BJ (cell line): ENCODE measurements at regions not wholly inside any gene's neighbourhood (a gene's known extent, or its start where the extent isn't known, plus 50 kb on each side); places are given as distances from the start of the nearest gene placed in this dataset.

Source experiments
- CTCF ChIA-PET: fragments of 350-600 bp; formaldehyde crosslinking; extraction: SDS; loops from one replicate; lab custom pipeline; 2021; ENCODE audit warnings: antibody characterized with exemption, inconsistent platforms; lab: Yijun Ruan, JAX
- POLR2A ChIA-PET: fragments of 300-600 bp; sonication (Branson Sonifier 250); formaldehyde crosslinking; extraction: SDS; loops from one replicate; lab custom pipeline; 2021; ENCODE audit warnings: antibody characterized with exemption; lab: Charles Lee
- DNase-seq: peaks from one replicate; pipeline ENCODE4 v3.0.0-alpha.2; 2011; ENCODE audit warnings: low read depth
- H3K27me3 ChIP-seq: 2 replicates; pipeline ENCODE4 v1.6.0; 2011; ENCODE audit warnings: low read length; ENCODE audit not compliant: control insufficient read depth, insufficient read depth
- H3K36me3 ChIP-seq: 2 replicates; pipeline ENCODE4 v1.5.1; 2011; ENCODE audit warnings: low read length; ENCODE audit not compliant: control insufficient read depth, insufficient read depth
- H3K4me3 ChIP-seq: 2 replicates; pipeline ENCODE4 v1.5.1; 2011; ENCODE audit warnings: low read depth, mild to moderate bottlenecking, control low read depth, low read length
- TF ChIP-seq, protein P1 (sequence below): IDR thresholded peaks from 2 replicates; pipeline ENCODE4 v1.5.1; 2011; ENCODE audit warnings: low read depth, mild to moderate bottlenecking, control low read depth, inconsistent platforms, low read length, moderate library complexity; ENCODE audit not compliant: insufficient read depth

DNA sequence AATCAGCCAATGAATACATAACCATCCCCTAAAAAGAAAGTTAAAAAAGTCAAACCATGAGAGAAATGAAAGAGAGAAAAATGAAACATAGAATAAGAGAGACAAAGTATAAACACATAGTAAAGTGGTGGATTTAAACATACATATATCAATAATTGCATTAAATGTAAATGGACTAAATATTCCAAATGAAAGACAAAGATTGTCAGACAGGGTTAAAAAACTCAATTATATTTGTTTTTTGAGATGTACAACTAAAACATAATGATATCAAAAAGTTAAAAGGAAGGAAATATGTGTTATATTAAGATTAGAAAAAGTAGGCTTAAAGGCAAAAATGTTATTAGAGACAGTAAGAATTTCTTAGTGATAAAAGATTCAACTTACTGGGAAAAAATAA, 83.8 kb upstream of the CELF4 start:
- TF ChIP-seq, protein P1, sequence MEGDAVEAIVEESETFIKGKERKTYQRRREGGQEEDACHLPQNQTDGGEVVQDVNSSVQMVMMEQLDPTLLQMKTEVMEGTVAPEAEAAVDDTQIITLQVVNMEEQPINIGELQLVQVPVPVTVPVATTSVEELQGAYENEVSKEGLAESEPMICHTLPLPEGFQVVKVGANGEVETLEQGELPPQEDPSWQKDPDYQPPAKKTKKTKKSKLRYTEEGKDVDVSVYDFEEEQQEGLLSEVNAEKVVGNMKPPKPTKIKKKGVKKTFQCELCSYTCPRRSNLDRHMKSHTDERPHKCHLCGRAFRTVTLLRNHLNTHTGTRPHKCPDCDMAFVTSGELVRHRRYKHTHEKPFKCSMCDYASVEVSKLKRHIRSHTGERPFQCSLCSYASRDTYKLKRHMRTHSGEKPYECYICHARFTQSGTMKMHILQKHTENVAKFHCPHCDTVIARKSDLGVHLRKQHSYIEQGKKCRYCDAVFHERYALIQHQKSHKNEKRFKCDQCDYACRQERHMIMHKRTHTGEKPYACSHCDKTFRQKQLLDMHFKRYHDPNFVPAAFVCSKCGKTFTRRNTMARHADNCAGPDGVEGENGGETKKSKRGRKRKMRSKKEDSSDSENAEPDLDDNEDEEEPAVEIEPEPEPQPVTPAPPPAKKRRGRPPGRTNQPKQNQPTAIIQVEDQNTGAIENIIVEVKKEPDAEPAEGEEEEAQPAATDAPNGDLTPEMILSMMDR: no peak
- Histone ChIP-seq H3K4me3 (no peak overlapping the region), H3K36me3 (no peaks in the 10 kb centered on the region), H3K27me3 (no peaks in the 10 kb centered on the region)
- DNase-seq: no peak
- POLR2A ChIA-PET: no interaction called here
- CTCF ChIA-PET: no interaction called here

DNA sequence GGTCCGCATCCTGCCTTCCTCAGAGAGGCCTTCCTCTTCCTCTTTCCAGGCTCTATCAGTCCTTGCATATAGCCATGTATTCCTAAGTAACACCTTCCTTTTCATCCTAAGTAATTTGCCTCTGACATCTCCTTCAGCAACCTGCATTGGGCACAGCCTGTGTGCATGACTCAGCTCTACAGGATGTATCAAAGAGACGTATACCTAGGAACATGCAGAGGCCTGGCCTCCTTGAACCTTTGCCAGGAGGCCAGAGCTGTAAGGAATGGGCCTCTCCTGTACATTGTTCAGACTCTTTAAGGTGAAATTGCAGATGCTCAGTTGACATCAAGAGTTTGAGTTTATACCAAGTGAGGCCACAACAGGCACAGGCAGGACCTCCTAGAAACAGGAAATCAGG, 76.0 kb upstream of the CELF4 start:
- no peak overlapping the region for H3K4me3 ChIP-seq
- DNase-seq: no peak
- H3K27me3 ChIP-seq: no peaks in the 10 kb centered on the region
- TF ChIP-seq, protein P1: no peak
- no peaks in the 10 kb centered on the region for H3K36me3 ChIP-seq
- ChIA-PET CTCF (interaction anchor here (0.5 kb wide), 1 partner anchor 10 kb away, joined by 6 read pairs; no protein-coding TSS in a partner anchor), POLR2A (no interaction called here)

DNA sequence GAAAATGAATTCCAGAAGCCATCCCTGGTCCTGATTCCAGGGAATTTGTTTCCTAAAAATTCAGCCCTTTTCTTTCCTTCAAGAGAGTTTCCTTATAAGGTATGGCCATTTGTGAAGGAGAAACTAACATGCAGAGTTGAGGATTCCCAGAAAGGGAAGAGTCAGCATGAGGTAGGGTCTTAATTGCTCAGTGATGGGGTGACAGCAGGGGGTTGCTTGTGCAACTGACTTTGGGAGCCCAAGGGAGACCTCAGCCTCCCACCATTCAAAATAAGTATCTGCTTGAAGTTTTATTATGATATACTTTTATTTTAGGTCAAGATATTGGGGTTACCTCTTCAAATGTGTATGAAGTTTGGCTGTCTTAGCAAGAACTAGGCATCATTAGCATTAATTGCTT, 74.9 kb upstream of the CELF4 start:
- no peak for DNase-seq
- H3K4me3 ChIP-seq: no peak overlapping the region
- TF ChIP-seq, protein P1: no peak
- H3K36me3 ChIP-seq: no peaks in the 10 kb centered on the region
- H3K27me3 ChIP-seq: no peaks in the 10 kb centered on the region
- ChIA-PET POLR2A (no interaction called here), CTCF (no interaction called here)

DNA sequence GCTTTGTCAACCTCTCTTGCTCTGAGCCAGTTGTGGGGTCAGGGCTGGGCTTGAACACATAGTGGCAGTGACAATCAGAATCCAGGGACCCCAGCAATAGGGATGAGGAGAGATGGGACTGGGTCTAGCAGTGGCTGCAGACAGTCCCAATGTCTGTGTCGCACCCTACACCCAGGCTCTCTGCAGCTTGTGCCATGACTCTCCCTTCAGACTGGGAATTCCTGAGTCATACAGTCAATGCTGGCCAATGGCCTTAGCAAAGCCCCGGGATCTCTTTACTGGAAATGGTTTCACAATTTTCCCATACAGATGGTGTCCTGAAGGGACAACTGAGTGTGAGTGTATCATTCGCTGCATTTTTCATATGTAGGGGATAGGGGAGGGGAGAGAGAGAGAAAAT, 74.2 kb upstream of the CELF4 start:
- ChIA-PET CTCF (no interaction called here), POLR2A (no interaction called here)
- H3K36me3 ChIP-seq: no peaks in the 10 kb centered on the region
- H3K27me3 ChIP-seq: no peaks in the 10 kb centered on the region
- no peak overlapping the region for H3K4me3 ChIP-seq
- TF ChIP-seq, protein P1: no peak
- DNase-seq: no peak

DNA sequence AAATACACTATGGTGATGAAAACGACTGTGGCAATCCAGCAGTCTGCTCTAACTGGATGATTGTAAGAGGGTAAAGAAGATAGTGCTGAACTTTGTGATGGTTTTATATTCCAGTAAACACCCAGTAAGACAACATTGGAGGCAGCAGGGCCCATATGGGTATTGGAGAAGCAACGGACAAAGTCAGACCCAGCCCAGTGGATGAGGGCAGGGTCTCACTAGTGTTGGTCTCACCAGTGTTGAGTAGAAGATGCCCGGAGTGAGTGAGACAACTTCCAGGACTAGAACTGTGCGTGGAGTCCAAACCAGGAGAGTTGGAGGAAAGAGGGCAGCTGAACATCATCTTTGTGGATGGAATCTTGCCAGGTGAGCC, 71.9 kb upstream of the CELF4 start:
- TF ChIP-seq, protein P1: no peak
- no peak overlapping the region for H3K4me3 ChIP-seq
- DNase-seq: no peak
- no peaks in the 10 kb centered on the region for H3K27me3 ChIP-seq
- CTCF ChIA-PET: no interaction called here
- POLR2A ChIA-PET: no interaction called here
- no peaks in the 10 kb centered on the region for H3K36me3 ChIP-seq
